Umbilical cord (tissue), 1 donor: ENCODE measurements at regions not wholly inside any gene's neighbourhood (a gene's known extent, or its start where the extent isn't known, plus 50 kb on each side); places are given as distances from the start of the nearest gene placed in this dataset.

Source experiments
- DNase-seq: peaks from one replicate; pipeline ENCODE4 v3.0.0-alpha.2; 2015; ENCODE audit warnings: low spot score

- DNase-seq, result no peak
Measured at GRCh38 chr7:84629640-84630318, 435.2 kb upstream of the SEMA3A start.

- DNase-seq, result no peak
Measured at GRCh38 chr7:84629216-84629615, 434.6 kb upstream of the SEMA3A start.

- DNase-seq, result no peak
Measured at GRCh38 chr7:84627250-84627649, 432.7 kb upstream of the SEMA3A start.

GRCh38 chr7:84624927-84625326, 430.3 kb upstream of the SEMA3A start:
- no peak for DNase-seq

GRCh38 chr7:84624527-84624926, 429.9 kb upstream of the SEMA3A start:
- no peak for DNase-seq

- DNase-seq, result no peak
Measured at GRCh38 chr7:84617265-84618030, 422.9 kb upstream of the SEMA3A start.

GRCh38 chr7:84614821-84615501, 420.4 kb upstream of the SEMA3A start:
- no peak for DNase-seq

GRCh38 chr7:84612981-84613681, 418.5 kb upstream of the SEMA3A start:
- no peak for DNase-seq

- DNase-seq, result no peak
Measured at GRCh38 chr7:84611391-84611790, 416.8 kb upstream of the SEMA3A start.

- DNase-seq, result no peak
Measured at GRCh38 chr7:84610390-84610789, 415.8 kb upstream of the SEMA3A start.

- DNase-seq, result no peak
Measured at GRCh38 chr7:84605301-84605700, 410.7 kb upstream of the SEMA3A start.

GRCh38 chr7:84603545-84603944, 409.0 kb upstream of the SEMA3A start:
- no peak for DNase-seq

- no peak for DNase-seq
Measured at GRCh38 chr7:84595026-84595425, 400.4 kb upstream of the SEMA3A start.

GRCh38 chr7:84591897-84592296, 397.3 kb upstream of the SEMA3A start:
- no peak for DNase-seq

- DNase-seq, result no peak
Measured at GRCh38 chr7:84589012-84589411, 394.4 kb upstream of the SEMA3A start.

- DNase-seq, result no peak
Measured at GRCh38 chr7:84583331-84583730, 388.7 kb upstream of the SEMA3A start.

GRCh38 chr7:84582747-84583146, 388.2 kb upstream of the SEMA3A start:
- DNase-seq, result no peak

- DNase-seq, result no peak
Measured at GRCh38 chr7:84578825-84579224, 384.2 kb upstream of the SEMA3A start.

- peak; percentile 35 for DNase-seq
Measured at GRCh38 chr7:84568781-84569180, 374.2 kb upstream of the SEMA3A start.

- DNase-seq, result no peak
Measured at GRCh38 chr7:84565345-84566074, 370.9 kb upstream of the SEMA3A start.

- no peak for DNase-seq
Measured at GRCh38 chr7:84553711-84554110, 359.1 kb upstream of the SEMA3A start.
